Stimulated activated CD8-positive, alpha-beta memory T cell treated with anti-CD3 and anti-CD28 coated beads, Interleukin-12 subunit alpha, Interleukin-12 subunit beta, amount 100 ng/mL, for 1 hour (primary cell): ENCODE measurements at regions not wholly inside any gene's neighbourhood (a gene's known extent, or its start where the extent isn't known, plus 50 kb on each side); places are given as distances from the start of the nearest gene placed in this dataset.

Source experiments
- DNase-seq: peaks from one replicate; pipeline ENCODE4 v3.0.0-alpha.2; 2020; ENCODE audit warnings: low read depth

- no peak for DNase-seq
Observed at GRCh38 chr14:89603938-89604480, 187.0 kb upstream of the FOXN3 start.

GRCh38 chr14:89600950-89601826 is 184.2 kb upstream of the FOXN3 start:
- DNase-seq = no peak

- no peak for DNase-seq
Observed at GRCh38 chr14:89600029-89600428, 183.0 kb upstream of the FOXN3 start.

- no peak for DNase-seq
Observed at GRCh38 chr14:89598548-89599186, 181.6 kb upstream of the FOXN3 start.

- DNase-seq = no peak
Observed at GRCh38 chr14:89592961-89593360, 175.9 kb upstream of the FOXN3 start.

GRCh38 chr14:89589400-89590118 is 172.5 kb upstream of the FOXN3 start:
- no peak for DNase-seq

- no peak for DNase-seq
Observed at GRCh38 chr14:89588840-89589296, 171.8 kb upstream of the FOXN3 start.

- DNase-seq = no peak
Observed at GRCh38 chr14:89588016-89588415, 171.0 kb upstream of the FOXN3 start.

DNA sequence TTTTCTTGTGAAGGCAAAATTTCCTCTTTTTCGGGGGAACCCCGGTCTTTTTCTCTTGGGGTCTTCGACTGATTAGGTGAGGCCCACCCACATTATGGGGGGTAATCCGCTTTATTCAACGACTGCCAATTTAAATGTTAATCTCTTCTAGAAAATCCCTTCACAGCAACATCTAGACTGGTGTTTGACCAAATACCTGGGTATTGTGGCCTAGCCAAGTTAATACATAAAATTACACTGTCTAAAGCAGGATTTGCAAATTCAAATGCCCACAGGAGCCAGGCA is 170.0 kb upstream of the FOXN3 start:
- DNase-seq = no peak

DNA sequence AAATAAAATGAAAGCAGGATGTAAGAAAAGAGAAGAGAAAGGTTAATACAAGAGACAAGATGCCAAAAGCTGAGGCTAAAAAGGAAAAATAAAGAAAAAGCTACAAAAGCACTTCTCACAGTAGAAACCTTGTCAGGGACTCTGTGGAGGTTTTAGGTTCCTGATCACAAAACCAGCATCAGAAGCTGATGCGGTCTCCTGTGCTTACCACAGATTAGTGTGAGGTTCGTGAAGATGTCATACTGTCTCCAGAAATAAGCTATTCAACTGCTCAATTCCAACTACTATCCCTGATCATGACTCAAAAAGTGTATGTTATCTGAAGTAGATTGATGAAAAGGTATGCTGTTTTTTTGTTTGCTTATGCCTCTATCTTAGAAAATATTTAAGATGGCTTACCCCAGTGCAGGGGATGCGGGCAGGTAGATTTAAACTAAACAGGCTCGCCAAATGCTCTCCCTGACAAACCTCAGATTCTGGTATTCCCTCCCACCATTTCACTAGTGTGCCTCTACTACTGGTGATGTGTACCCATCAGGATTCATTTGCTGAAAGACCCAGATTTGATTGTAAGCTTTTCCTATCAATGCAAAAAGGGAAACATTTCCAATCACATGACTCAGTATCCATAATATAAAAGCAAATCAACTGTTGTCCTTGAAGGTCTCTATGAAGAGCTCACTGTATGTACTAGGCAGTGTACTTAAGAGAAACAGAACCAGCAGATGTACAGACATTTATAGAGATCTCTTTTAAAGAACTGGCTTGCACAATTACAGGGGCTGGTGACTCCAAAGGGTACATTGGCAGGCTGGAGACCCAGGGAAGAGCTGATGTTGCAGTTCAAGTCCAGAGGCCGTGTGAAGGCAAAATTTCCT is 169.5 kb upstream of the FOXN3 start:
- no peak for DNase-seq

DNA sequence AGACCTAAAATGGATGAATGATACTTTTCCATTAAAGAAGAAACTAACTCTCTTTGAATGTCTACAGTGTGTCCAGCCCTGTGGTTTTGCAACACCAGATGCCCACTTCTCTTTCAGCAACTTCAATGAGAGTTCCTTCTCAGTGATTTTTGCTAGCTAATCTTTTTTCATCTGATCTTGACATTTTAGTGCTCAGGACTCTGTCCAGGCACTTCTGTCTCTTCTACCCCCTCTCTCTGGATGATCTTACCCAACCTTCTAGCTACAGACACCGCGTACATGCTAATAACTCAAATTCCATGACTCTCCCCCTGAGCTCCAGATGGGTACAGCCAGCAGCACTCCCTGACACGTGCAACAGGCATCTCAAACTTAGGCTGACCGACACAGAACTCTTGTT is 161.1 kb upstream of the FOXN3 start:
- no peak for DNase-seq

DNA sequence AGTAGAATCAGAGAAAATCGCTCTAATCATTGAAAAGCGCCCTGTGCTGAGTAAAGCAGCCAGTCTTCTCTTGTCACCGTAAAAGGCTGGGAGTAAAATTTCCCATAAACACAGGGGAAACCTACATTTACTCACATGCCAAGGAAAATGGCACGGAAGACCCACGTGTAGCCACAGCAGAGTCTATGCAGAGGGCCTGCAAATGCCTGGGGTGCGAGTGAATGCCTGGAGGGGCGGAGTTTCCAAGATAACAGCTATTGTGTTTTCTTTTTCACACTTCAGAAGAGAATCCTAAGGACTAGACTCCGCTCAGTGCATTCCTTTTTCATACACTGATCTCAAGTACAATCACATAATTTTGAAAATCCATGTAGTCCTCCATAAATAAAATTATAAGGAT is 159.9 kb upstream of the FOXN3 start:
- no peak for DNase-seq

- DNase-seq = no peak
Observed at GRCh38 chr14:89576145-89576927, 159.3 kb upstream of the FOXN3 start.

DNA sequence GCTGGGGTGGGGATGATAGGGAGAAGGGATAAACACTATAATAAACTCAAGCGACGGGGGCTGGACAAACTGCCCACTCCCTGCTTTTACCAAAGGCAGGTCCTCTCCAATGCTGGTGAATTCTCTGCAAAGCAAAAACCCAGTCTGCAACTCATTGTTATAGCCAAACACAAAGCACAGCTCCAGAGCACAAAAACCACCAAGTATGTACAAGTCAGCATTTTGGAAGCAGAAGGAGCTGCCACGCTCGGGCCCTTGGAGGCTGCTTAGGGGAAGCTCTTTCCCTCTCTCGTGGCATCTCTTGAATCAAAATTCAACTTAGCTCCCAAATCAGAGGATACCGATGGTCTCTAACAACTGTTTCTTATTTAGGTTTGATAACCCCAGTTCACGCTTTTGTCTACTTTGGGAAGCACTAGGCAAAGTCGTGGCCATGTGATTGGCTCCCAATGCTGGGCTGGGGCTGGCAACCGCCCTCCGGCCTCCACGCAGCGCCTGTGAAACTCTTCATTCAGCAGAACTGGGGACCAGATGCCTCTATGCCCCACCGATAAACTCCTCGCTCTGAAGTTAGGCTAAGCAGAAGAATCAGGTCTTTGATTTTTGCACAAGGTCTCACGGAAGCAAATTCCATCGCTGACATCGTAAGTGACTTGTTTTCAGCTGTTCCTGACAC is 158.5 kb upstream of the FOXN3 start:
- no peak for DNase-seq

DNA sequence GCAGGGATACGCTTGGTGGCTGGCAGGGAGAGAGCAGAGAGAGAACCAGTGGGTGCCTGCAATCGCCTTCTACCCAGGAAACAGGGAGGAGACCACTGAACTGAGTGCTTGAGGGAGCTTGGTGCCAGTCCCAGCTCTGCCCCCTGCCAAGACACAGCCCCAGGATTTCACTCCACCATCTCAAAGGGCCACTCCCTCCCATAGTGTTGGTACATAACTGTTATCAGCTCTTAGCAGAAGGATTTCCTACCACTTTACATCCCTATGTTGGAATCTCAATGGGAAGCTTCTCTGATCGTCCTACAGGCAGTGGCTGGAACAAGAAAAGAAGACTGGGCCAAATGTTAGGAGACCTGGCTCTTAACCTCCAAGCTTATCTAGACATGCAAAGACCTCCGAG is 157.4 kb upstream of the FOXN3 start:
- no peak for DNase-seq

DNA sequence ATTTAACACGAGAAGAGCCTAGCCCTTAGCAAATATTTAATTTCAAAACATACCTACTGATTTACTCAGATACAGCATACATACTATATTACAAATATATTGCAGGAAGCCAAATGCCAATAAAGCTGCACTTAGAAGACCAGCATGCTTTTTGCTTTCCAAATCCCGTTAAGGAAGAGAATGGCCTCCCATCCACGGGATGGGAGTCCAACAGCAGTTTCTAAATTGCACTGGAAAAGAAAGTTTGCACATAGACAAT is 156.3 kb upstream of the FOXN3 start:
- no peak for DNase-seq

DNA sequence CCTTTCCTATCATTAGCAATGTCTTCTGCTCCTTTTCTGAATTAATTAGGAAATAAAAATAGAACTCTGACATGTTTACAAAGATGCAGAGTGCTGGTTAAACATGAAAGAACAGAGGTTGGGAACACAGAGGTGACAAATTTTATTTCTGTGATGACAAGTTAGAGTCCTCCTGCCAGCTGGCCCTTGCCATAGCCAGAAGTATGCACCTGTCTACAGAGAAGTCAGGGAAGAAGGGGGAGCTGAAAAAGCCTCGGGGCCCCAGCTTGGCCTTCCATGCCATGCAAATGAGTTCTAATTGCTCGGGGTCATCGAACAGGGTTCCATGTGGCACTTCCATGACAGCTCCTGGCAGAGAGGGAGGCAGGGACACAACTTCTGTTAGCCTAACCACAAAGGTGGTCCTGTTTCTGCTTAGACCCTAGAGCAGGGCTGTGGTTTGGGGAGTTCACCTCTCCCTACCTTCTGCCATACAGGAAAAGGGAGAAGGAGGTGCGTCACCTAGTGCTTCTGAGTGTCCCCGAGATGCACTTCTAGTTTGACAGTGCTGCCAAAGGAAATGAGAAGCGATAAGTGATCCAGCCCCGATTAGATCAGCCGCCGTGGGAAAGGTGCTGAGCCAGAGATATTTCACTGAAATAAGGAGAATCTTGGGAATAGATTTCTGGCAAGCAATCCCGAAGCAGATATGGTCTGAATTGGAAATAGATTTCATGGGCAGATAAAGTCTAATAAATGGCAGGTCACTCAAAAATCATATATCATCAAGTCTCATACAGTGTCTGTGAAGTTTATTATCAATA is 155.8 kb upstream of the FOXN3 start:
- no peak for DNase-seq

DNA sequence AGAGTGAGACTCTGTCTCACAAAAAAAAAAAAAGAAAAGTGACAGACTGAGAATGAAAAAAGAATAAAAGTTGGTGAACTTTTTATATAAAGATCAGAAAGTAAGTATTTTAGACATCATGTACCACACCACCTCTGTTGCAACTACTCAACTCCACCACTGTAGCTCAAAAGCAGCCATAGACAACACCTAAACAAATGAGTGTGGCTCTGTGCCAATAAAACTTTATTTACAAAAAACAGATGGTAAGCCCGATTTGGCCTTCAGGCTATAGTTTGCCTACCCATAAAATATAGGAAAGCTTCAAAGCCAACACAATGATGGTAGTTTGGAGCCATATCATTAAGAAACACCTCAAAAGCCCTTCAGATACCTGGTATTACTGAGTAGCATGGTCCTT is 154.5 kb upstream of the FOXN3 start:
- no peak for DNase-seq

GRCh38 chr14:89566644-89567415 is 149.8 kb upstream of the FOXN3 start:
- DNase-seq = no peak
